Parathyroid adenoma (tissue), 2 donors: ENCODE measurements at regions not wholly inside any gene's neighbourhood (a gene's known extent, or its start where the extent isn't known, plus 50 kb on each side); places are given as distances from the start of the nearest gene placed in this dataset.

ENCODE experiments used
- H2AFZ ChIP-seq: fragments of 300-600 bp; sonication (generic); one replicate; pipeline ENCODE4 v1.7.0; 2017; ENCODE audit warnings: antibody characterized with exemption, mild to moderate bottlenecking
- H3K27ac ChIP-seq: fragments of 300-600 bp; sonication (generic); one replicate; pipeline ENCODE4 v1.7.0; 2017
- H3K27me3 ChIP-seq: fragments of 300-600 bp; sonication (generic); one replicate; pipeline ENCODE4 v1.7.0; 2017; ENCODE audit warnings: low read length; ENCODE audit not compliant: control insufficient read depth, insufficient read depth
- H3K36me3 ChIP-seq: fragments of 300-600 bp; sonication (generic); one replicate; pipeline ENCODE4 v1.7.0; 2017; ENCODE audit warnings: low read length; ENCODE audit not compliant: control insufficient read depth, insufficient read depth
- H3K4me1 ChIP-seq: fragments of 300-600 bp; sonication (generic); one replicate; pipeline ENCODE4 v1.7.0; 2017; ENCODE audit warnings: control low read depth
- H3K4me2 ChIP-seq: fragments of 300-600 bp; sonication (generic); one replicate; pipeline ENCODE4 v1.7.0; 2017; ENCODE audit warnings: low read length
- H3K4me3 ChIP-seq: fragments of 300-600 bp; sonication (generic); one replicate; pipeline ENCODE4 v1.7.0; 2017; ENCODE audit warnings: low read depth, low read length
- H3K79me2 ChIP-seq: fragments of 300-600 bp; sonication (generic); one replicate; pipeline ENCODE4 v1.7.0; 2017; ENCODE audit warnings: control low read depth
- H3K9ac ChIP-seq: fragments of 300-600 bp; sonication (generic); one replicate; pipeline ENCODE4 v1.7.0; 2017; ENCODE audit warnings: mild to moderate bottlenecking
- H3K9me3 ChIP-seq: fragments of 300-600 bp; sonication (generic); one replicate; pipeline ENCODE4 v1.7.0; 2017; ENCODE audit warnings: low read length; ENCODE audit not compliant: control insufficient read depth
- TF ChIP-seq, protein P1 (sequence below): fragments of 300-600 bp; sonication (generic); IDR thresholded peaks from one replicate; pipeline ENCODE4 v1.7.0; 2017; ENCODE audit warnings: antibody characterized with exemption, mild to moderate bottlenecking
- donor health status: primary hyperparathyroidism.

DNA sequence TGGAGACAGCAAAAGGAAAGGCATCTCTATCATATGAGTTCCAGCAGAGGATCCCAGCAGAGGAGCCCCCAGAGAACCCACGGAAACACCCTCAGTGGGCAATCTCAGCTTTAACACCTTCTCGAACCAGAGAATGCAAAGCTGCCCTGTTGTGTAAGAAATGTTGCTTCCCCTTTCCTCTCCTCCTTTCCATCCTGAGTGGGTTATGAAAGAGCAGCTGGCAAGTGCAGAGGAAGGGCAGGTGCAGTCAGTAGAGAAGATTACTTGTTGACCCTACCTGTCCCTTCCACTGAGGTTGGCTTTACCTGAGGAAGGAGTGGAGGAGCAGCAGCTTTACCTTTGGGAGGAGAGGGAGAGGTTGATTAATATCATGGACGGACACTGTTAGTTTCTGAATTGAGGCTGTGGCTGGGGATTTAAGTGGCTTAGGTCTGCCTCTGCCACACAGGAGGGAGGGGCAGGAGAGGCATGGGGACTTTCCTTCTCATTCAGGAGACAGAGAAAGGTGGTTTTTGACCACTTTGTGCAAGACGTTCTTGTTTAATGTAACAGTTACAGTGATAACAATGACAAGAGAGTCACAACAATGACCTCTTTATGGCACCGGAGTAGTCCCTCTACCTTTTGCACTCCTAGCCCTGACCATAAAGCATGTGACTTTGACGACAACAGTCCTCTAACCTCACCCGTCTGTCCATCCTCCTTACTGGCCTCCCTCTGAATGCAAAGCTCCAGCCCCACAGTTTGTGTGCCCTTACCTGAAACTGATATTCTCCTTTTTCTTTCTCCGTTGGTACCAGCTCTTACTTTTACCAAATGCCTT lies 254.8 kb downstream of the NSG2 start:
- H3K27me3 ChIP-seq = no peaks in the 10 kb centered on the region
- H3K4me1 ChIP-seq = no peaks in the 10 kb centered on the region
- no peak overlapping the region for H3K9ac ChIP-seq
- no peak overlapping the region for H3K4me2 ChIP-seq
- no peaks in the 10 kb centered on the region for H3K9me3 ChIP-seq
- TF ChIP-seq, protein P1, sequence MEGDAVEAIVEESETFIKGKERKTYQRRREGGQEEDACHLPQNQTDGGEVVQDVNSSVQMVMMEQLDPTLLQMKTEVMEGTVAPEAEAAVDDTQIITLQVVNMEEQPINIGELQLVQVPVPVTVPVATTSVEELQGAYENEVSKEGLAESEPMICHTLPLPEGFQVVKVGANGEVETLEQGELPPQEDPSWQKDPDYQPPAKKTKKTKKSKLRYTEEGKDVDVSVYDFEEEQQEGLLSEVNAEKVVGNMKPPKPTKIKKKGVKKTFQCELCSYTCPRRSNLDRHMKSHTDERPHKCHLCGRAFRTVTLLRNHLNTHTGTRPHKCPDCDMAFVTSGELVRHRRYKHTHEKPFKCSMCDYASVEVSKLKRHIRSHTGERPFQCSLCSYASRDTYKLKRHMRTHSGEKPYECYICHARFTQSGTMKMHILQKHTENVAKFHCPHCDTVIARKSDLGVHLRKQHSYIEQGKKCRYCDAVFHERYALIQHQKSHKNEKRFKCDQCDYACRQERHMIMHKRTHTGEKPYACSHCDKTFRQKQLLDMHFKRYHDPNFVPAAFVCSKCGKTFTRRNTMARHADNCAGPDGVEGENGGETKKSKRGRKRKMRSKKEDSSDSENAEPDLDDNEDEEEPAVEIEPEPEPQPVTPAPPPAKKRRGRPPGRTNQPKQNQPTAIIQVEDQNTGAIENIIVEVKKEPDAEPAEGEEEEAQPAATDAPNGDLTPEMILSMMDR = no peak
- no peak overlapping the region for H2AFZ ChIP-seq
- no peaks in the 10 kb centered on the region for H3K36me3 ChIP-seq
- no peak overlapping the region for H3K4me3 ChIP-seq
- no peaks in the 10 kb centered on the region for H3K79me2 ChIP-seq
- H3K27ac ChIP-seq = no peak overlapping the region

DNA sequence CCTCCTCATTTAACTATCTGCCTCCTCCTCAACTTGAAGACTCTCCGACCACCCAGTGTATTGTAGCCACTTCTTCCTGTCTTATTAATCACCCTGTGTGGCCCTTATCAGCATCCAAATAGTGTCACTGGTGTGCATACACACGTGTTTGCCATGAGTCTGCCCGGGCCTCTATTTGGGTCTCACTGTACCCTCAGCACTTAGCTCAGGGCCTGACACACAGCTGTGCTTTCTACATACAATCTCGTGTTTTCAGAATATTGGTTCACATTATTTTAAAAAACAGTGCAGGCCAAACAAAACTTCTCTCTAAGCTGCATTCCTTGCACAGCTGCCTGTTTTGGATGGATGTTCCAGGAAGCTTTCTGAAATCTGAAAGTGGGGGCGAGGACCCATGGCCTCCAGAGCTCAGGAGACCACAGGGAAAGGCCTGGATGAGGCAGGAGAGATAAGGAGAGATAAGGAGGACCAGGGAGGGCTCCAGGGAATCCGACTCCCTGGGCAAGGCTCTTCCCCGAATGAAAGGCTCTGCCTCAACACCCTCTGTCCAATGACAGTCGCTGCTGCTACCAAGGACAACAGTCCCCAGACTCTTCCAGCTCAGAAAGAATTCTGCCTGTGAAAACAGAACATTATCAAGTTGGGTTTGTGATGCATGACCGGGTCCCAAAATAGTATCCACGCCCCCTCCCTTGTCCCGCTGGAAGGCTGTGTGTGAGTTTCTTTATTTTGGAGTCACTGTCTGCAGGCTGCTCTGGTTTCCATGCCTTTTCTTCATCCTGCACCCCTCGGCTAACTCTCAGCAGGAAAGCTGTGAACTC lies 255.6 kb downstream of the NSG2 start:
- no peaks in the 10 kb centered on the region for H3K27me3 ChIP-seq
- H3K9me3 ChIP-seq = no peaks in the 10 kb centered on the region
- TF ChIP-seq, protein P1 = no peak
- no peaks in the 10 kb centered on the region for H3K79me2 ChIP-seq
- no peak overlapping the region for H3K4me3 ChIP-seq
- H2AFZ ChIP-seq = no peak overlapping the region
- no peak overlapping the region for H3K27ac ChIP-seq
- no peaks in the 10 kb centered on the region for H3K4me1 ChIP-seq
- H3K36me3 ChIP-seq = no peaks in the 10 kb centered on the region
- no peak overlapping the region for H3K4me2 ChIP-seq
- no peak overlapping the region for H3K9ac ChIP-seq

DNA sequence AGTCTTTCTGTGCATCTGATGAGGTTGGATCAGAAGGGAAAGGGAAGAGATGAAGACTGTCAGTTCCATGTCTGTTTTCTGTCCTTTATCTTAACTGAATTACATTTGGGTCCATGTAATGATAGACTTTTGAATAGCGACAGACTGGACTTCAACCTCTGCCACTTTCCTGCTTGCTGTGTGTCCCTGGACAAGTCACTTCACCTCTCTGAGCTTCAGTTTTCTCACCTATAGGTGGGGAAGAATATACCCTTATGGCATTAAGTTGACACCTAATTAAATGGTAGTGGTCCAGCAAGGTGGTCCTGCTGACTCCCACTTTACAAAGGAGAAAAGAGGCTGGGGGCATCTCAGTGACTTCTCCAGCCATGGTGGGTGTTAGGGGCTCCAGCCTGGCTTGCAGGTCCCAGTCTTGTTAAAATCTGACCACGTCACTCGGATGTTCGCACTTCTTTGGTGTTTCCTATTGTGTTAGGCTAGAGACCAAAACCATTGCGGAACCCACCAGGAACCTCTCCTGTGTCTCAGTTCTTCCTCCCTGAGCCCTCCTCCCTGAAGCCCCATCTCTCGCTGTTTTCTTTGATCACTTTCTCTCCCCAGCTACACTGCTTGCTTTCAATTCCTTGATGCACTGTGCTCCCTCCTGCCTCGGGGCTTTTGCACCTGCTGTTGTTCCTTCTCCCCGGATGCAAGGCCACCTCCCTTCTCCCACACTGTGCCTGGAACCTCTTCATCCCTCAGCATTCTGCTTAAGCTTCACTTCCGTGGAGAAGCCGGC lies 256.5 kb downstream of the NSG2 start:
- TF ChIP-seq, protein P1 = no peak
- H3K4me1 ChIP-seq = no peaks in the 10 kb centered on the region
- no peak overlapping the region for H3K9ac ChIP-seq
- H3K27me3 ChIP-seq = no peaks in the 10 kb centered on the region
- H3K27ac ChIP-seq = no peak overlapping the region
- no peaks in the 10 kb centered on the region for H3K9me3 ChIP-seq
- H3K4me3 ChIP-seq = no peak overlapping the region
- no peak overlapping the region for H3K4me2 ChIP-seq
- H3K36me3 ChIP-seq = no peaks in the 10 kb centered on the region
- no peak overlapping the region for H2AFZ ChIP-seq
- no peaks in the 10 kb centered on the region for H3K79me2 ChIP-seq

DNA sequence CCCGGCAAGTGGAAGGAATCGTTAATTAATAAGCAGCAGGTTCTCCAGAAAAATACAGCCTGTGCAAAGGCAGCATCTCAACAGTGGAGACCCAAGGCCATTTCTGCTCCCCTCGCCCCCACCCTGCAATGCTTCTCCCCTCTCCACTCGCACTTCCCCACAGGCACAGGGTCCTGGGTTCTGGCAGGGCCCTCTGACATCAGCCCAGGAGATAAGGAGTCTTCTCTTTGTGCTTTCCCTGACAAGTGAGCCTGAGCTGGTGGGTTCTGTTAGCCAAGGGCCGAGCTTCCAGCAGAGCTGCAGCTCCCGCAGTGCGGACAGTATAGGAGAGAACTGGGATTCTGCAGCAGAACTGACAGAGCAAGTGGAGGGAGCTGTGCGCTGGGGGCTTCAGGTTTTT lies 257.5 kb downstream of the NSG2 start:
- Histone ChIP-seq H3K36me3 (no peaks in the 10 kb centered on the region), H3K27ac (no peak overlapping the region), H3K9me3 (no peaks in the 10 kb centered on the region), H3K79me2 (no peaks in the 10 kb centered on the region), H2AFZ (no peak overlapping the region), H3K4me3 (no peak overlapping the region), H3K27me3 (no peaks in the 10 kb centered on the region), H3K4me2 (no peak overlapping the region), H3K9ac (no peak overlapping the region), H3K4me1 (no peaks in the 10 kb centered on the region)
- TF ChIP-seq, protein P1 = no peak
